Keratinocyte (primary cell): ENCODE measurements at regions not wholly inside any gene's neighbourhood (a gene's known extent, or its start where the extent isn't known, plus 50 kb on each side); places are given as distances from the start of the nearest gene placed in this dataset.

Source experiments
- DNase-seq: peaks from one replicate; pipeline ENCODE4 v3.0.0-alpha.2; 2011; ENCODE audit warnings: low read depth, missing footprints, low spot score
- FAIRE-seq: peaks from 2 replicates; lab custom pipeline; 2011; peaks lifted over from hg19 to GRCh38; lab: Jason Lieb, UNC
- H2AFZ ChIP-seq: 2 replicates; pipeline ENCODE4 v1.6.0; 2012; ENCODE audit warnings: low read length, control low read depth, inconsistent platforms; ENCODE audit not compliant: control insufficient read depth
- H3K27ac ChIP-seq: 2 replicates; pipeline ENCODE4 v1.5.1; 2011; ENCODE audit warnings: low read length; ENCODE audit not compliant: control insufficient read depth, insufficient read depth
- H3K27me3 ChIP-seq: 3 replicates; pipeline ENCODE4 v1.6.0; 2011; ENCODE audit warnings: low read length; ENCODE audit not compliant: control insufficient read depth, insufficient read depth; ENCODE audit errors: extremely low read depth
- H3K36me3 ChIP-seq, 2 experiments: 2 replicates in 1 of 2; 3 replicates in 1 of 2; pipeline ENCODE4 v1.5.1; 2011; ENCODE audit warnings: low read length in 2 of 2, mild to moderate bottlenecking in 1 of 2; ENCODE audit not compliant: control insufficient read depth in 2 of 2, insufficient read depth in 2 of 2; ENCODE audit errors: extremely low read depth in 1 of 2
- H3K4me1 ChIP-seq: 3 replicates; pipeline ENCODE4 v1.5.1; 2011; ENCODE audit warnings: low read length; ENCODE audit not compliant: control insufficient read depth, insufficient read depth; ENCODE audit errors: extremely low read depth
- H3K4me2 ChIP-seq: 3 replicates; pipeline ENCODE4 v1.6.0; 2011; ENCODE audit warnings: low read depth, low read length; ENCODE audit not compliant: control insufficient read depth, insufficient read depth; ENCODE audit errors: extremely low read depth
- H3K4me3 ChIP-seq, 3 experiments: fragments of 200-600 bp in 1 of 3; sonication (generic) in 1 of 3; 2 replicates in 2 of 3; 3 replicates in 1 of 3; pipeline ENCODE4 v1.5.1; 2011 to 2016; ENCODE audit warnings: low read length in 3 of 3, mild to moderate bottlenecking in 3 of 3, control low read depth in 2 of 3, inconsistent platforms in 1 of 3, low read depth in 1 of 3, mixed read lengths in 1 of 3, mixed run types in 1 of 3, moderate library complexity in 1 of 3; ENCODE audit not compliant: control insufficient read depth in 2 of 3, insufficient read depth in 2 of 3; ENCODE audit errors: extremely low read depth in 1 of 3
- H3K79me2 ChIP-seq: 2 replicates; pipeline ENCODE4 v1.6.0; 2012; ENCODE audit warnings: low read length; ENCODE audit not compliant: control insufficient read depth, insufficient read depth
- H3K9ac ChIP-seq: 3 replicates; pipeline ENCODE4 v1.6.0; 2011; ENCODE audit warnings: low read length; ENCODE audit not compliant: control insufficient read depth, insufficient read depth; ENCODE audit errors: extremely low read depth
- H3K9me1 ChIP-seq: 3 replicates; pipeline ENCODE4 v1.6.0; 2011; ENCODE audit warnings: low read length; ENCODE audit not compliant: control insufficient read depth, insufficient read depth; ENCODE audit errors: extremely low read depth
- H3K9me3 ChIP-seq: 2 replicates; pipeline ENCODE4 v1.5.1; 2012; ENCODE audit warnings: low read depth, low read length; ENCODE audit not compliant: control insufficient read depth
- H4K20me1 ChIP-seq: 3 replicates; pipeline ENCODE4 v1.6.0; 2011; ENCODE audit warnings: low read length; ENCODE audit not compliant: control insufficient read depth, insufficient read depth; ENCODE audit errors: extremely low read depth
- EZH2 ChIP-seq: IDR thresholded peaks from one replicate; pipeline ENCODE4 v1.6.1; 2012; ENCODE audit warnings: inconsistent platforms, mild to moderate bottlenecking, low read length, moderate library complexity
- dilution Hi-C: fragments of 300-500 bp; cut with MboI; formaldehyde crosslinking; loops from one replicate; pipeline ENCODE4 v1.7.0; 2020; ENCODE audit warnings: low sequenced_read_pairs; ENCODE audit not compliant: extremely low pct_ligation_motif_present
- TF ChIP-seq, protein P1 (sequence below), 3 experiments: IDR thresholded peaks in 1 of 3; conservative IDR thresholded peaks in 1 of 3; optimal IDR thresholded peaks in 1 of 3; 2 replicates in 2 of 3; 3 replicates in 1 of 3; pipeline versions ENCODE3 to v1.5.1; 2011; ENCODE audit warnings: low read length in 3 of 3, mild to moderate bottlenecking in 3 of 3, moderate library complexity in 2 of 3, control low read depth in 1 of 3, inconsistent platforms in 1 of 3; ENCODE audit not compliant: insufficient read depth in 2 of 3; ENCODE audit errors: extremely low read depth in 1 of 3

DNA sequence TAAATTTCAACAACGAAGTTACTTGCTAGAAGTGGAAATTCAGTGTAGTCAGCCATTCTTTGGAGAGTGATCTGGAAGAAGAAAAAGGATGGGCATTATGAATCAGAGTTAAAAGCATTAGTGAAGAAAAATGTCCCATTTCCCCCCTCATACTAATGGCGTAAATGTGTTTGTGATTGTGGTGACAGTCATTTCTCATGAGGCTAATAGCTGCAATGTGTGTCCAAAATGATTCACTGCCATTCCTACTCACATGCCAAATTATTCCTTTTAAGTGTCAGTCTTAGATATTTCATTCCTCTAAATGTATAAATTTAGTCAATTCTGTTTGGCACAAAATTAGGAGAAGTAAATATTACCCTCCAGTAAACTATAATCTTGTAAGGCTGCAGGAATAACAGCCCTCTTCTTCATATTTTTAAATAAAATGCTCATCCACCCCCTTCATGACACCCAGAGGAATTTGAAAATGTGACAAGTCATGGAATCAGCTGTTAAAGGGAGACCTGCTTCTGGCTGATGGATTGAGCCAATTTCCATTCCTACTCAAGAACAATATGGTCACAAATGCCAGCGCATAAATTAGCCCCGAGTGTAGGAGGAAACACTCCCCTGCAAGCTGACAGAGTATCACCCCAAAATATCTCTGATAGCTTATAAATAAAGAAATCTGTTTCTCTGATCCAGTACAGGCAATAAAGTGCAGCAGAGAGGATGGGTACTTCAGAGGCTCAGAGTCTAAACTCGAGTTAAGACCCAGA is 912.3 kb upstream of the SEL1L start:
- Histone ChIP-seq H3K27me3 (no peaks in the 10 kb centered on the region), H3K4me3 (no peak overlapping the region), H3K9ac (no peak overlapping the region), H3K9me3 (no peaks in the 10 kb centered on the region), H3K9me1 (no peaks in the 10 kb centered on the region), H3K36me3 (no peaks in the 10 kb centered on the region), H3K79me2 (no peaks in the 10 kb centered on the region), H3K4me1 (no peaks in the 10 kb centered on the region), H4K20me1 (no peaks in the 10 kb centered on the region), H3K27ac (no peak overlapping the region), H2AFZ (no peak overlapping the region), H3K4me2 (no peak overlapping the region)
- TF ChIP-seq EZH2, result no peak
- TF ChIP-seq, protein P1, sequence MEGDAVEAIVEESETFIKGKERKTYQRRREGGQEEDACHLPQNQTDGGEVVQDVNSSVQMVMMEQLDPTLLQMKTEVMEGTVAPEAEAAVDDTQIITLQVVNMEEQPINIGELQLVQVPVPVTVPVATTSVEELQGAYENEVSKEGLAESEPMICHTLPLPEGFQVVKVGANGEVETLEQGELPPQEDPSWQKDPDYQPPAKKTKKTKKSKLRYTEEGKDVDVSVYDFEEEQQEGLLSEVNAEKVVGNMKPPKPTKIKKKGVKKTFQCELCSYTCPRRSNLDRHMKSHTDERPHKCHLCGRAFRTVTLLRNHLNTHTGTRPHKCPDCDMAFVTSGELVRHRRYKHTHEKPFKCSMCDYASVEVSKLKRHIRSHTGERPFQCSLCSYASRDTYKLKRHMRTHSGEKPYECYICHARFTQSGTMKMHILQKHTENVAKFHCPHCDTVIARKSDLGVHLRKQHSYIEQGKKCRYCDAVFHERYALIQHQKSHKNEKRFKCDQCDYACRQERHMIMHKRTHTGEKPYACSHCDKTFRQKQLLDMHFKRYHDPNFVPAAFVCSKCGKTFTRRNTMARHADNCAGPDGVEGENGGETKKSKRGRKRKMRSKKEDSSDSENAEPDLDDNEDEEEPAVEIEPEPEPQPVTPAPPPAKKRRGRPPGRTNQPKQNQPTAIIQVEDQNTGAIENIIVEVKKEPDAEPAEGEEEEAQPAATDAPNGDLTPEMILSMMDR (optimal IDR thresholded peaks at IDR 0.05 in 1 of 3, IDR thresholded peaks at IDR 0.05 in 1 of 3, conservative IDR thresholded peaks at IDR 0.05 in 1 of 3; ENCODE audit: extremely low read depth in 1 of 3, insufficient read depth in 2 of 3, low read length in 3 of 3), result no peak
- FAIRE-seq (no peak), DNase-seq (no peak)
- dilution Hi-C loops, result no loop called here

DNA sequence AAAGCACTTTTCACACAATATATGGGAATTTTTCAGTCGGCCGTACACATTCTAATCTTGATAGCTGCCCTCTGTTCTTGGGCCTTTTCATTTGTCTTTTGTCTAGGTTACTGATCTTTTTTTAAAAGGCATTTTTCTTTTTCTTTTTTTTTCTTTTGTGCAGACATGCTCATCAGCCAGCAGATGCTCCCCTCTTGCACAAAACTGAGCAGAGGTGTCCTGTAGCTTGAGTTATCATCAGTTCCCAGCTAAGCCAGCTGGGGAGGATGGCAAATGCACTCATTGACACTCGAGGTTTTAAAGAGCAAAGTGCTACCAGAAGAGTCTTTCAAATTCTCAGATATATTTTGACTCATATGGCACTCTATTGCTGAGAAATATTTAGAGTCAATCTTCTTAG is 913.9 kb upstream of the SEL1L start:
- no peaks in the 10 kb centered on the region for H3K9me3 ChIP-seq
- H2AFZ ChIP-seq, result no peak overlapping the region
- no peak overlapping the region for H3K9ac ChIP-seq
- no peaks in the 10 kb centered on the region for H3K79me2 ChIP-seq
- H3K9me1 ChIP-seq, result no peaks in the 10 kb centered on the region
- no peaks in the 10 kb centered on the region for H3K36me3 ChIP-seq
- DNase-seq (no peak), FAIRE-seq (no peak)
- no peak overlapping the region for H3K4me2 ChIP-seq
- no peaks in the 10 kb centered on the region for H3K27me3 ChIP-seq
- H3K4me1 ChIP-seq, result no peaks in the 10 kb centered on the region
- no peak for TF ChIP-seq EZH2
- TF ChIP-seq, protein P1 (optimal IDR thresholded peaks at IDR 0.05 in 1 of 3, IDR thresholded peaks at IDR 0.05 in 1 of 3, conservative IDR thresholded peaks at IDR 0.05 in 1 of 3; ENCODE audit: extremely low read depth in 1 of 3, insufficient read depth in 2 of 3, low read length in 3 of 3), result no peak
- no peak overlapping the region for H3K4me3 ChIP-seq
- no peaks in the 10 kb centered on the region for H4K20me1 ChIP-seq
- H3K27ac ChIP-seq, result no peak overlapping the region
- dilution Hi-C loops, result no loop called here
